ENCODE measurements at regions not wholly inside any gene's neighbourhood (a gene's known extent, or its start where the extent isn't known, plus 50 kb on each side); places are given as distances from the start of the nearest gene placed in this dataset.

DNA sequence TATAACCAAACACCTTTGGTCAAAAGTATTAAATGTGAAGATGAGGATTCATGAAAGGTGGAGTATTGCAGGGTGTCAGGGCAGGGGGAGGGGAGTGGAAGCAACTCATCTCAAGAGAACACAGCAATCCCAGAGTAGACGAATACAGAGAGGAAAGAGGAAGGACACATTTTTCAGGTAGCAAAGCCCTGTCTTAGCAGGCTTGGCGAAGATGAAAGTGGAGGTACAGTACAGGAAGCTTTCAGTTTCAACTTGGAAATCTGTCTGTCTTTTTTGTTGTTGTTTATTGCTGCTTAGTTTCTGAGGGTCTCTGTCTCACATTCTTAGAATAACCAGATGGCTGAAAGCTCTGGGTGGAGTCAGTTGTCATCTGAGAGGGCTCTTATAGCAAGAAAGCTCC, 80.8 kb upstream of the GPR149 start:
- TF ChIP-seq, protein P1, sequence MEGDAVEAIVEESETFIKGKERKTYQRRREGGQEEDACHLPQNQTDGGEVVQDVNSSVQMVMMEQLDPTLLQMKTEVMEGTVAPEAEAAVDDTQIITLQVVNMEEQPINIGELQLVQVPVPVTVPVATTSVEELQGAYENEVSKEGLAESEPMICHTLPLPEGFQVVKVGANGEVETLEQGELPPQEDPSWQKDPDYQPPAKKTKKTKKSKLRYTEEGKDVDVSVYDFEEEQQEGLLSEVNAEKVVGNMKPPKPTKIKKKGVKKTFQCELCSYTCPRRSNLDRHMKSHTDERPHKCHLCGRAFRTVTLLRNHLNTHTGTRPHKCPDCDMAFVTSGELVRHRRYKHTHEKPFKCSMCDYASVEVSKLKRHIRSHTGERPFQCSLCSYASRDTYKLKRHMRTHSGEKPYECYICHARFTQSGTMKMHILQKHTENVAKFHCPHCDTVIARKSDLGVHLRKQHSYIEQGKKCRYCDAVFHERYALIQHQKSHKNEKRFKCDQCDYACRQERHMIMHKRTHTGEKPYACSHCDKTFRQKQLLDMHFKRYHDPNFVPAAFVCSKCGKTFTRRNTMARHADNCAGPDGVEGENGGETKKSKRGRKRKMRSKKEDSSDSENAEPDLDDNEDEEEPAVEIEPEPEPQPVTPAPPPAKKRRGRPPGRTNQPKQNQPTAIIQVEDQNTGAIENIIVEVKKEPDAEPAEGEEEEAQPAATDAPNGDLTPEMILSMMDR (IDR thresholded peaks at IDR 0.05; ENCODE audit: low read length) = no peak
- no peak for TF ChIP-seq EZH2 (IDR thresholded peaks at IDR 0.05; ENCODE audit: borderline replicate concordance, low read length)

Data from OCI-LY1 (cell line).